Stimulated activated CD4-positive, alpha-beta T cell treated with anti-CD3 and anti-CD28 coated beads, Interleukin-12 subunit alpha, Interleukin-12 subunit beta, amount 100 ng/mL, for 4 hours (primary cell): ENCODE measurements at regions not wholly inside any gene's neighbourhood (a gene's known extent, or its start where the extent isn't known, plus 50 kb on each side); places are given as distances from the start of the nearest gene placed in this dataset.
"Not testable (repeated sequence)": the region's sequence is repeated elsewhere in the genome, so short reads cannot be mapped to it uniquely, and the experiment has no call there.

Experiments
- DNase-seq: peaks from one replicate; pipeline ENCODE4 v3.0.0-alpha.2; 2020

DNA sequence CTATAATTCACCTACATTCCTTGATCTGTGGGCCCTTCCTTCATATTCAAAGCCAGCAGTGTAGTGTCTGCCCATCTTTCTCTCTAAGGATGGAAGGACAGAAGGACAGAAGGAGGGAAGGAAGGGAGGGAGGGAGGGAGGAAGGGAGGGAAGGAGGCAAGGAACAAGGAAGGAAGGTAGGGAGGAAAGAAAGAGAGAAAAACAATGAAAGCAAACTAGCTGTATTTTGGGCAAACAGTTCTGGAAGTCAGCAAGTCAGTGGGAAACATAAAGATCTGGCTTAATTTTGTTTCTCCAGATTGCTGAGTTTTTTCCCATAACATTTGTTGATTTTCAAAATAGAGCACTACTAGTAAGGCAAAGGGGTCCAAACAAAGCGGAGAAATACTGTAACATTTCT is 555.2 kb upstream of the EPHA5 start:
- no peak for DNase-seq

DNA sequence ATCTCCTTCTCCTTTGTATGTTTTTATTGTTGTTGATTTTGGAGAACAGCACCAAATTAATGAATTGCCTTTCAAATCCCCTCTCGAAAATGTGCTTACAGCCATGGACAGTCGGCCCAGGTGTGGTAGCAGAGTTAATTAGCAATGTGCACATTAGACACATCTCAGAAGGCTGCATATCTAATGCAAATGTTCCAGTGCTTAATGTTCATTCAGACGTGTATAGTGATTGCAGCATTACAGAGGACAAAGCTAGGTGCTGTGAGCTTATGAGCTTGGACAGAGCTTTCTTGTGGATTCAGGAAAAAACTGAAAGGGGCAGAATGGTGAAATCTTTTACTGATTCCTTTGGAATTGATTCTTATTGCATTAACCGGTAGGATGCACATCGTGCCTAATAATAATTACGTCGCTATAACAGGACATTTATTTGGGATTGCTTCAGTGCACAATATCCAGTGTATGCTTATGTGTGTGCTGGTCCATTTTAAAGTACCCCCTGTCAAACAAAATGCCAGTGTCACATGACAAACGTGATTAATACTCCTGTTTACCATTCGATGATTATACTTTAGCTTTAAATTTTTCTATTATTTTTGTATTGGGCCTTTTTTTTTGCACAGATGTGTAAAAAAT is 552.9 kb upstream of the EPHA5 start:
- no peak for DNase-seq

- no peak for DNase-seq
Measured at GRCh38 chr4:66219401-66219800, 549.1 kb upstream of the EPHA5 start.

- no peak for DNase-seq
Measured at GRCh38 chr4:66216252-66216651, 546.0 kb upstream of the EPHA5 start.

DNA sequence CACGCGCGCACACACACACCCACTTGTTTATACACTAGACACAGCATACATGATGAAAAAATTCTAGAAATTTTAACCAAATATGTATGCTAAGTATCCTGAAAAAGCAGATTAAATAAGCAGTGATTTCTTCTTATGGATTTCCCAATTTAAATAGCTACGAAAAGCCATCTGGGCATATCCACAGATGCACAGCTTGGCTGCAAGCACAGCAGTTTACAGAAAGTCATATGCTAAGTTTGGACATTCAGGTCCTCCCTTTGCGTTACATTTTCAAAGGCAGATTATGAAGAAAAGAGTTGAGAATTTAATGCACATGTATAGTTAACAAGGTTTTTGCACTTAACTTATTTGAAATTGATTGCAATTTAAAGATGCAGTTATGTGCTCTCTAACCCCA is 542.2 kb upstream of the EPHA5 start:
- no peak for DNase-seq

GRCh38 chr4:66204534-66205247 is 534.4 kb upstream of the EPHA5 start:
- no peak for DNase-seq

DNA sequence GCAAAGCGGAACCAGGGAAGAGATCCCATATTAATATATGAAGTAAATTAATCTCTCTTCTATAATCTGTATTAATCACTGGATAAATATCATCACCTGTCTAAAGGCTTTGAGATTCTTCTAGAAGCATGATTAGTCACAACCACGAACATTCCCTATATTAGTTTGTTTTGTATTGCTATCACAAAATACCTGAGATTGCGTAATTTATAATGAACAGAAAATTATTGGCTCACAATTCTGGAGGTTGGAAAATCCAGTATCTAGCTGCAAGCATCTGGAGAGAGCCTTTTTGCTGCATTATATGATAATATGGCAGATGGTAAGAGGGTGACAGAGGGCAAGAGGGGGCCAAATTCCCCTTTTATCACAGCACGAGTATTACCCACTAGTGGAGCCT is 532.6 kb upstream of the EPHA5 start:
- DNase-seq = no peak

DNA sequence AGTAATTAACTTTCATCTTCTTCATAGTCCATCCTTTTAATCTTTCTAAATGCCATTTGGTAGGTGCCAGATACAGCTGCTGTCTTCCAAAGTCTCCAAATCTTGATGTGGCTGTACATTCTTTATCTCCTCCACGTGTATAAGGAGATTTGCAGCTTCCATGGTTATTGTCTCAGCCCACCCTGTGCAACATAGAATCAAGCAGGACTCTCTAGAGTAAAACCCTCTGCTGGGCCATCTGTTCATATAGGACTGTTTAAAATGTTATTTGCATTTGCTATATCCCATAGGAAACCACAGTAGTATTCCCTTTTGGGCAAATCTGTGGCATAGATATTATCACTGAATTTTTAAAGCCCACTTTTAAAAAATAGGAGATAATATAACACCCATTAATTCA is 527.2 kb upstream of the EPHA5 start:
- DNase-seq = no peak

- no peak for DNase-seq
Measured at GRCh38 chr4:66193487-66193886, 523.2 kb upstream of the EPHA5 start.

GRCh38 chr4:66187175-66187720 is 517.0 kb upstream of the EPHA5 start:
- DNase-seq = no peak

DNA sequence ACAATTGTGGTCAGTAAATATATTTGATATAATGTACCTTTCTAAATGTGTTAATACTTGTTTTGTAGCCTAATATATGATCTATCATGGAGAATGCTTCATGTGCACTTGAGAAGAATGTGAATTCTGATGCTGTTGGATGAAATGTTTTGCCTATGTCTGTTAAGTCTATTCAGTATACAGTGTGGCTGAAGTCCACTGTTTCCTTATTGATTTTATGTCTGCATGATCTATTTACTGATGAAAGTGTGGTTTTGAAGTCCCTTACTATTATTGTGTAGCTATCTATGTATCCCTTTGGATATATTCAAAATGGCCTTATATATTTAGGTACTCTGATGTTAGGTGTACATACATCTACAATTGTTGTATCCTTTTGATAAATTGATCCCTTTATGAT is 515.8 kb upstream of the EPHA5 start:
- DNase-seq = no peak

GRCh38 chr4:66182636-66183035 is 512.3 kb upstream of the EPHA5 start:
- no peak for DNase-seq

- DNase-seq = no peak
Measured at GRCh38 chr4:66178906-66179305, 508.6 kb upstream of the EPHA5 start.

DNA sequence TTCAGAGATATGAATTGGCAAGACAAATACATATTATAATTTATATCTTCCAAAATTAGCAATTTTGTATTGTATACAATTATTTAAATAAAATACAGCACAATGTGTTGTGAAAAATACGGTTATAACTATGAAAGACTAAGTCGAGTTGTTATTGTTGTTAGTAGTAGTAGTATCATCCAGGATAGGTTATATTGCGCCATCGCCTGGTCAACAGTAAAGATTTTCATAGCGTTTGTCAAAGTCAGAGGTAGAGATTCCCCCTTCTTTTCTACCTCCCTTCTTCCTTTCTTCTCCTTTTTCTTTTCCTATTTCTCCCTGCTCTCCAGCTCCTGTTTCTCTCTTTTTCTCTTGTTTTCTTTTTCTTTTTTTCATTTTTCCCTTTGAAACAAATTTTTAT is 499.1 kb upstream of the EPHA5 start:
- DNase-seq = no peak

DNA sequence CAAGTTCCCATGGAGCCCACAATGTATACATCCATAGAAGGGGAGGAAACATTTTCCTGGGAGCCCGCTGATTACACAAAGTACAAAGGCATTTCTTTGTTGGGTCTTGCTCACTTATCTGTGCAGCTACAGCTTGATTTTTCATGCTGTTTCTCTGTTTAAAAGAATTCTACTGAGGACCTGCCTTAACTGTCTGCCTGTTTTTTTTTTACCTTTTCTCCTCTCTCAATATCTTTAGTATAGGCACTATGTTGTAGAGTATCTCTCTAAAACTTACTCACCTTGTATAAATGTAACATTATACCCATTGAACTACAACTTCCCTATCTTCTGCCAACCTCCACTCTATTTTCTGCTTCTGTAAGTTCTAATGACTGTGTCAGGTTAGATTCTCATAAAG is 494.6 kb upstream of the EPHA5 start:
- no peak for DNase-seq

- DNase-seq = no peak
Measured at GRCh38 chr4:66160606-66161005, 490.3 kb upstream of the EPHA5 start.

DNA sequence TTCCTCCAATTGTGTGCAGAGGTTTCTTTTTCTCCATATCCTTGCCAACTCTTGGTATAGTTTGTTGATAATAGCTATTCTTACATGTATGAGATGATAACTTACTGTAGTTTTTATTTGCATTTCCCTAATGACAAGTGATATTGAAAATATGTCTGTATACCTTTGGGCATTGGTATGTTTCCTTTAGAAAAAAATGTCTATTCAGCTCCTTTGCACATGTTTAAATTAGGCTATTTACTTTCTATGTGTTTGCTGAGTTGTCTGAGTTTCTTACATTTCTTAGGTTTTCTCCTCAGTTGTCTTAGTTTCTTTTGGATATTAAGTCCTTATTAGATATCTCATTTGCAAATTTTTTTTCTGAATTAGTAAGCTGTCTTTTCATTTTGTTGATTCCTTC is 487.3 kb upstream of the EPHA5 start:
- no peak for DNase-seq

GRCh38 chr4:66130042-66130441 is 459.8 kb upstream of the EPHA5 start:
- DNase-seq = no peak

DNA sequence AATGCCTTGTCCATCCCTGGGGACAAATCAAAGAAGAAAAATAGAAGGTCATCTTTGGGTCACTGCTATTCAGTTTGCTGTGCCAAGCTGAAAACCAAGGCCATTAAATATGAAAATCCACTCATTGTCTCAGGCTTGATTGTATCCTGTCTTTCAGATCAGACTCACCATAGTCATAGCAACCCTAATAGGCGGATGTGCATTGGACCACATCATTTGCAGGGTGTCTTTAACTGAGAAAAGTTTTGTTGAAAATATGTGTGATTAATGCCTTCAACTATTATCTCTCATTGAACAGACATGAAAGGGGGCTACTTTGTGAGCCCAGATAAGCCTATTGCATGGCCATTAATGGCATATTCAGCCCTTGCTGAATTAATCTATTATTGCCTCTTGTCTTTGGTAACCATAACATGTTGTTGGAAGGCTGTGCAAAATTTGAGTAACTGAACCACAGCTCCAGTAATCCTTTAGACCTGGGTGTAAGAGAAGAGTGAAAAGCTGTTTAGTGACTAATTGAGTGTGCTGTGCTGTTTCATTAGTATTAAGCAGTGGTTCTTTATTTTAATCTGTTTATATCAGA is 453.6 kb upstream of the EPHA5 start:
- DNase-seq = no peak

DNA sequence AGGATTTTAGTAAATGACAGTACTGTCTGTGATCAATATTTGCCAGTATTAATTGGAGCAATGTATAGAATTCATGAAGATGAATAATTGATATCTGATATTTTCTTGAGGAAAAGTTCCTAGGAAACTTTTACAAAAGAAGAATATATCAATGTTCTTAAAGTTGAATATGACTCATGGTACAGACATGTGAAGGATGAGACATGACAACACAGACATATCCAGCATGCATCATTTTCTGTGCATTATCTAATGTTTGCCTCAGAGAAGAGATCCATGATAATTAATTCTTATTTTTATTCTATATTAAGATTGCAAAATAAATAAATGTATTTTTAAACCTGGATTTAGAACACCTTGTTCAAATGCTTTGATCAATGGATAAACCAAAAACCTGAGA is 452.9 kb upstream of the EPHA5 start:
- DNase-seq = no peak

DNA sequence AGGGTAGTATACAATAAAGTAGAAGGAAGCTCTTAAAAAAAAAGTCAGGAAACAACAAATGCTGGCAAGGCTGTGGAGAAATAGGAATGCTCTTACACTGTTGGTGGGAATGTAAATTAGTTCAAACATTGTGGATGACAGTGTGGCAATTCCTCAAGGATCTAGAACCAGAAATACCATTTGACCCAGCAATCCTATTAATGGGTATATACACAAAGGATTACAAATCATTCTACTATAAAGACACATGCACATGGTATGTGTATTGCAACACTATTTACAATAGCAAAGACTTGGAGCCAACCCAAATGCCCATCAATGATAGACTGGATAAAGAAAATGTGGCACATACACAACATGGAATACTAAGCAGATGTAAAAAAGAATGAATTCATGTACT is 444.9 kb upstream of the EPHA5 start:
- DNase-seq = not testable (repeated sequence)

GRCh38 chr4:66108898-66109297 is 438.6 kb upstream of the EPHA5 start:
- DNase-seq = no peak

GRCh38 chr4:66097218-66097617 is 426.9 kb upstream of the EPHA5 start:
- DNase-seq = no peak

DNA sequence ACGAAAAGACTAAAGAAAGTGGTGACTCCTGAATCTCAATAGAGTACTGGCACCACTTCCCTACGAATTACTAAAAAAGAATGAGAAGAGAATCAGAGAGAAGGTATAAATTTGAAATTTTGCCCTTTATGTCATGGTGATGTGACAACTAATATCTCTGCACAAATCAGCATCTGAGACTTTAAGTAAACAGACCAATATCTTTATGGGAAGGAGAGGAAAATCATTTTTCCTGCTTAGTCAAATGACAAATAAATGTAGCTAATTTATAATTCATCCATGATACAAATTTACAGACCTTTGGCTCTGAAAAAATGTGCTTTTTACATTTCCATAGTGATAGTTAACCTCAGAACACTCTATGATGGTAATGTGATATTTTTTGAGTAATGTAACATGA is 424.8 kb upstream of the EPHA5 start:
- no peak for DNase-seq
